ENCODE measurements at regions not wholly inside any gene's neighbourhood (a gene's known extent, or its start where the extent isn't known, plus 50 kb on each side); places are given as distances from the start of the nearest gene placed in this dataset.

DNA sequence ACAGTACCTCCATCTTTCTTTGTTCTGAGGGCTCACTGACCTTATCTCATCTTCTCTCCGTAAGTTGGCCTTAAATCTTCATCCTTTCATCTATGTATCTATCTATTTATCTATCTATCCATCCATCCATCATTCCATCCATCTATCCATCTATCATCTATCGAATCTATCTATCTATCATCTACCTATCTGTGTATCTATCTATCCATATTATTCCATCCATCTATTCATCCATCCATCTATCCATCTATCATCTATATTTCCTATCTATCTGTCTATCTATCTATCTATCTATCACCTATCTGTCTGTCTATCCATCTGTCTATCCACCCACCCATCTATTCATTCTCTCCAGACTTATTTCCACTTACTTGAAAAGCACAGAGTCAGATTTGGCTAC, 147.3 kb upstream of the PMEPA1 start:
- no peak for DNase-seq

DNA sequence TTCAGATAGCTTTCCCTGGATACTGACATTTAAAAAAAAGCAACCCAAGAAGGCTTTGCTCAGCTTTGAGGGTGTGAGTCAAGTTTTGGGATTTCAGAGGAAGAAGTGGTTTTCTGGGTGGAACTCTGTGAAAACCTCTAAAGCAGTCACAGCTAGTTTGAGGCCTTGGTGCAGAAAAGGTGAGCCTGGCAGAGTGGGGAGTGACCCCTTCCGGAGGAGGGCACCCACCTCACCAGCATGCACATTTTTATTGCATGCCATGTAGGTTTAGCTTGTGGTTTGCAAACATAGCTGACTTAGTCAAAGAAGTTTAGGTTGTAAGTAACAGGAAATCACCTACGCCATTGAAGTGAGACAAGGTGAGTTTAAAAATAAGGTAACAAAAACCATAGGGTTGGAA, 146.8 kb upstream of the PMEPA1 start:
- no peak for DNase-seq

DNA sequence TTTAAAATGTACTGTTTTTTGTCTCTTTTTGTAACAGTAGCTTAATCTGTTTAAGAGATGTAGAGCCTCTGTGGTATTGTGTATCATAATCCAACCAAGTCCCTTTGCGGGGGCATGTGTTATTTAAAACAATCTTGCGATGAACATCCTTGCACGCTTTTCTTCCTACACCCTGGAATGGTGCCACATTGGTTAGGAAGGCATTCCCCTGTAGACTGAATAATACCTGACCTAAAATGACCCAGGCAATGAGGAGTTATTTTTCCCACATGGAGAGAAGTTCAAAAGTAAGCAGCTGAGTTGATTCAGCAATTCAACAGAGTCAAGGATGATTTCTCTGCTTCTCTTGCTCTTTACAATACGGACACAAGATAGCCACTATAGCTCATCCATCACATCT, 142.0 kb upstream of the PMEPA1 start:
- DNase-seq: no peak

DNA sequence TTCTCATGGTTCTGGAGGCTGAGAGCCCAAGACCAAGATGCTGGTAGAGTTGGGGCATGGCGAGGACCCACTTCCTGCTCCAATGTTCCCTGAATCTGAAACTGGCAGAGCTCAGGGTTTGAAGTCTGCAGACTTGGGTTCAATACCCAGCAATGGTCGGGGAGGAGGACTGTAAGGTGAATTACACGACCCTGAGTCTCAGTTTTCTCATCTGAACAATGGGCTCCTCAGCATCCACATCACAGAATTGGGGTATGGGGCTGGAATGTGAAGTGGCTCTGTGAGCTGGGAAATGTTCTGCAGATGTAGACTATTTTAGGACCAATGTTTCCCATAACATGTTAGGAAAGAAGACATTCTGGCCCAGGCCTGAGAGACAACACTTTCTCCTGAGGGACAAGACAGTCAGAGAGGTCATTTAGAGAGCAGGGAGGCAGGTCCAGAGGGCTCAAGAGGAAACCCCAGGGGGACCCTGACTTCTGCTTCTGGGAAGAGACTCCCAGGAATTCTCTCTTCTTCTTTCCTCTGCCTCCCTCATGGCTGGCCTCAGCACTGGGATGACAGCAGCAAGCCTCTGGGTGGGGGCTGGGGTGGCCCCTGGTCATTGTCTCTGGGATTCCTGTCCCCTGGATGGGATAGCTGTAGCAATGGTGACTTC, 141.3 kb upstream of the PMEPA1 start:
- DNase-seq: no peak

DNA sequence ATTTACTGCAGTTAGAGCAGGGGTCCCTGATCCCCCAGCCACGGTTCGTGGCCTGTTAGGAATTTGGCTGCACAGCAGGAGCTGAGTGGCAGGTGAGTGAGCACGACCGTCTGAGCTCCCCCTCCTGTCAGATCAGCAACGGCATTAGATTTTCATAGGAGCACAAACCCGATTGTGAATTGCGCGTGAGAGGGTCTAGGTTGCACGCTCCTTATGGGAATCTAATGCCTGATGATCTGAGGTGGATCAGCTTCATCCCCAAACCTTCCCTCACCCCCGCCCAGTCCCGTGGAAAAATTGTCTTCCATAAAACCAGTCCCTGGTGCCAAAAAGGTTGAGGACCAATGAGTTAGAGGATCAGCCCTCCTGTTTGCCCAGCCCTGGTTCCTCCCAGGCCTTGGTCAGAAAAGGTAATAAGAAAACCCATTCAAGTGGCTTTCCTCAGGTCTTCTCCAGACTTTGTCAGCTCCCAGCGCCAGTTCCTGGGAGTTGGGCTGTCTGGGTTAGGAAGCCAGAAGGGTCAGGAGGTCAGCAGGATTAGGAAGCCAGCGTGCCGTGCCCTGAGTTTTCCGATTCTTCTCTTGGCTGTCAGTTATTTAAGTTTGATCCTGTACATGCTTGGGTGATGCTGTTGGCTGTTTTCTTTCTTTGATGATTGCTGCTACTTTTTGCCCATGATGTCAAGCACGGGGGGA, 139.9 kb upstream of the PMEPA1 start:
- DNase-seq: no peak

- no peak for DNase-seq
These were observed 139.3 kb upstream of the PMEPA1 start for GRCh38 chr20:57849121-57849520.

GRCh38 chr20:57848282-57848681, 138.5 kb upstream of the PMEPA1 start:
- DNase-seq: no peak

DNA sequence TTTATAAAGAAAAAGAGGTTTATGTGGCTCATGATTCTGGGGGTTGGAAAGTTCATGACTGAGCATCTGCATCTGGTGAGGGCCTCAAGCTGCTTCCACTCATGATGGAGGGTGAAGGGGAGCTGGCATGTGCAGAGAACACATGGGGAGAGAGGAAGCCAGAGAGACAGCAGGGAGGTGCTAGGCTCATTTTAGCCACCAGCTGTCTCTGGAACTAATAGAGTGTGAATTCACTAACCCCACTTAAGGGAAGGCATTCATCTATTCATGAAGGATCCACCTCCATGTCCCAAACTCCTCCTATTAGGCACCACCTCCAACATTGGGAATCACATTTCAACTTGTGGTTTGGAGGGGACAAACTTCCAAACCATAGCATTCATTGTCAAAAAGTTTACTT, 137.3 kb upstream of the PMEPA1 start:
- no peak for DNase-seq

GRCh38 chr20:57844626-57845596, 135.1 kb upstream of the PMEPA1 start:
- no peak for DNase-seq

- DNase-seq: no peak
These were observed 134.3 kb upstream of the PMEPA1 start for GRCh38 chr20:57843941-57844625.

DNA sequence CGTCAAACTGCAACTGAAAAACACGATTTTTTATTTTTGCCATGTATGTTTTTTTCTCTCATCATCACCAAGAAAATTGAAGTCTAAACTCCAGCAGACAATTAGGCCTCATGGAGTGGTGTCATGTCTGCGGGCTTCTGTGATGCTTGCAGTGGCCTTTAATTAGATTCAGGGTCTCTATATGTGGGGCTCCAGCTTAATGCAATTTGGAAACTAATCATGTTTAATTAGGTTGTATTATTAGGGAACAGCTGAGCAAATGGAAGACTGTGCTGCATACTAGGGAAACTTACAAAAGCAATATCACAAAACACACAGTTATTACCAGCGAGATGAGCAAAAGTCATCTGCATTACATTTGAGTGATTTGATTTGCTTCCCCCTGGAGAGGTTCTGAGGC, 132.9 kb upstream of the PMEPA1 start:
- DNase-seq: no peak

GRCh38 chr20:57841297-57841866, 131.6 kb upstream of the PMEPA1 start:
- no peak for DNase-seq

DNA sequence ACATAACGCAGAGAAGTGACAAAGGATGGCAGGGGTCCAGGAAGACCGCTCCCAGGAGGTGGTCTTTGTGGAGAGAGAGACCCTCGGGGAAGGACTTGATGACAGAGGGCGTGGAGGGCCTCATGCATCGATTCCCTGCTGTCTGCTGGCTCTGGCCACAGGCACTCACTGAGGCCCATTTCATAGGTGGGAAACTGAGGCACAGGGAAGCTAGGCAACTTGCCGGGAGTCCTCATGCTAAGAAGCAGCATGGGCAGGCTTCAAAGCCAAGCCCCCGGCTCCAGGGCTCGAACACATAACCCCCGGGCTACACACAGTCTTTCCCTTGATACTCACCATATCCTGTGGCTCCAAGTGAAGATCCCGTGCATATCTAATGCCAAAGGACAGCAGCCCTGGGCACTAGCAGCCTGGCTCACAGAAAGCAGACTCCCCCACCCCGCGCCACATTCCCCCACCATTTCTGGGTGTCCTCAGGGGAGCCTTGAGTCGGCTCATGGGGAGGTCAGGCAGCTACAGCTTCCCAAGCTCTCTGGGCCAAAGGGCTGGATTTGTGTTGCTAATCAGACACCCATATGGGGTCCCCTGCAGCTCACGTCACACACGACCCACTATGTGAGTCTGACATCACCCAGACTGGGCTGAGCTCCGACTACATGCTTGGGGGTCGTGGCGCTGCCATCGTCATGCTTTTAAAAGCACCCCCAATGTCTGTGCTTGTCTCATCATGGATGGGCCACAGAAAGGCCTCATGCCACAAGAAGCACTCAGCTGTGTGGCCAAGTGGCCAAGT, 130.9 kb upstream of the PMEPA1 start:
- no peak for DNase-seq

- DNase-seq: no peak
These were observed 130.3 kb upstream of the PMEPA1 start for GRCh38 chr20:57840066-57840465.

GRCh38 chr20:57838670-57839151, 128.9 kb upstream of the PMEPA1 start:
- peak in 4 of 56 donors; percentile 6 to 21 (median 12) for DNase-seq

DNA sequence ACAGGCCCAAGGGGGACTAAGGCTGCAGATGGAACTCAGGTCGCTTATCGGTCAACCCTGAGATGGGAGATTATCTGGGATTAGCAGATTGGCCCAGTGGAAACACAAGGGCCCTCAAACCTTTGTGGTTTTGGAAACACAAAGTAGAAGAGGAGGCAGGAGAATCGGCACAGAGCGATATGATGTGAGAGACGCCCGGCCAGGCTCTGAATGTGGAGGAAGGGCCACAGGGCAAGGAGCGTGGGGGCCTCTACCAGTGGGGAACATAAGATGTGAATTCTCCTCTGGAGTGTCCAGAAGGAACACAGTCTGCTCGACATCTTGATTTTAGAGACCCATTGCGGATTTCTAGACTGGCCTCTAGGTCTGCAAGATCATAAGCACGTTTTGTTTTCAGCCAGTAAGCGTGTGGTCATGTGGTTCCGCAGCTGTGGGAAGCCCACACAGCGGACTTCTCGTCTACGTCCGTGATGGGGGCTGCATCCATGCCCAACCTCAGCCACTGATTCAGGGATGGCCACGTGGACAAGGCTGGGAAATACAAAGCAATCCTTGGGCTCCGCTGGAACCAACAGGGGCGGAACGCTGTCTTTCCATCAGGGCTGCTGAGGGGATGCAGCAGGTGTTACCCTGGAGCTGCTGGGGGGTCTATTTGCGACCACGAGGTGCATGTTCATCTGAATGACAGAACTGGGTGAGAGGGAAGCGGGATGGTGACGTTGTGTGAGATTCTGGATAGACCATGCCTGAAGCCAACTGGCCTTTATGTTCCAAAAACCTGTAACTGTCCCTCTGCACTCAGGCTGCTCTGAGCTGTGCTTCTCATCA, 127.6 kb upstream of the PMEPA1 start:
- DNase-seq: no peak

GRCh38 chr20:57835588-57836455, 126.0 kb upstream of the PMEPA1 start:
- DNase-seq: no peak

GRCh38 chr20:57835074-57835452, 125.2 kb upstream of the PMEPA1 start:
- no peak for DNase-seq

Data from amygdala (tissue), 56 donors.